Upper lobe of left lung (tissue), 4 donors: ENCODE measurements at regions not wholly inside any gene's neighbourhood (a gene's known extent, or its start where the extent isn't known, plus 50 kb on each side); places are given as distances from the start of the nearest gene placed in this dataset.

ENCODE experiments used
- EP300 ChIP-seq, 4 donors: sonication (generic); formaldehyde crosslinking; IDR thresholded peaks; one replicate each; pipeline ENCODE4 v1.5.1; 2017; ENCODE audit warnings: antibody characterized with exemption in 4 of 4, control low read depth in 2 of 4
- POLR2A ChIP-seq, 4 donors: fragments of 450-650 bp; IDR thresholded peaks; one replicate each; pipeline ENCODE4 v1.5.1; 2016 to 2017; ENCODE audit warnings: antibody characterized with exemption in 4 of 4, mild to moderate bottlenecking in 2 of 4
- POLR2AphosphoS5 ChIP-seq, 2 donors: sonication (generic); formaldehyde crosslinking; IDR thresholded peaks; one replicate each; pipeline ENCODE4 v1.5.1; 2017; ENCODE audit warnings: antibody characterized with exemption in 2 of 2
- TF ChIP-seq, protein P1 (sequence below), 6 experiments: fragments of 450-650 bp in 4 of 6; fragments of 200-600 bp in 2 of 6; sonication (generic) in 2 of 6; IDR thresholded peaks; one replicate each; pipeline ENCODE4 v1.5.1; 2016 to 2019; ENCODE audit warnings: antibody characterized with exemption in 6 of 6

DNA sequence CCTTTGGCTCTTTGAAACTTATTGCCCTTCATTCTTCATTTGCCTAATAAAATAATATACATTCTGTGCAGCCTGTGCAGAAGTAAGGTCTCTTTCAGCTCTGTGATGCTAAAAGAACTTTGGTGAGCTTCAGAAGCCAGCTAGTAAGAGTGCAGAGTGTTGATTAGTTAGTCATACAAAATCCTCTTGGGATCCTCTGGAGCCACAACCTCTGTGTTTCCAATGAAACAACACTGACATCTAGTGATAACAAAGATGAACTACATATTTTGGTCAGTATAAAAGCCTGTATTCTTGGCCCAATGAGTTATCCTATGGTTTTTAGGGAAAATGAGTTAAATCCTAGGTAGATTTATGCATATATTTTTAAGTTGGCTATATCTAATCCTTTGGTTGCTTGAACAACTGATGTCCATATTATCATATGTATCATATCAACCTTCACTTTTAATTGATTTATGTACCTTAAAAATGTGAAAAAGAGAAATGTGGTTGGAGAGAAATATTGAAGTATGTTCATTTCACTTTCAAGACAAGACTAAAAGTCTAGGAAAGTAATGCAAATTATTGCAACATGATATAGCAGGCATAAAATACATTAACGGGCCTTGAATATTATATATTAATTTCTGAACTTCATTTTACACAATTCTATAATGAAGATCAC, 158.4 kb downstream of the KLHL28 start:
- TF ChIP-seq POLR2AphosphoS5 (IDR thresholded peaks at IDR 0.05) (no peak), EP300 (IDR thresholded peaks at IDR 0.05) (no peak), POLR2A (IDR thresholded peaks at IDR 0.05) (no peak)
- TF ChIP-seq, protein P1, sequence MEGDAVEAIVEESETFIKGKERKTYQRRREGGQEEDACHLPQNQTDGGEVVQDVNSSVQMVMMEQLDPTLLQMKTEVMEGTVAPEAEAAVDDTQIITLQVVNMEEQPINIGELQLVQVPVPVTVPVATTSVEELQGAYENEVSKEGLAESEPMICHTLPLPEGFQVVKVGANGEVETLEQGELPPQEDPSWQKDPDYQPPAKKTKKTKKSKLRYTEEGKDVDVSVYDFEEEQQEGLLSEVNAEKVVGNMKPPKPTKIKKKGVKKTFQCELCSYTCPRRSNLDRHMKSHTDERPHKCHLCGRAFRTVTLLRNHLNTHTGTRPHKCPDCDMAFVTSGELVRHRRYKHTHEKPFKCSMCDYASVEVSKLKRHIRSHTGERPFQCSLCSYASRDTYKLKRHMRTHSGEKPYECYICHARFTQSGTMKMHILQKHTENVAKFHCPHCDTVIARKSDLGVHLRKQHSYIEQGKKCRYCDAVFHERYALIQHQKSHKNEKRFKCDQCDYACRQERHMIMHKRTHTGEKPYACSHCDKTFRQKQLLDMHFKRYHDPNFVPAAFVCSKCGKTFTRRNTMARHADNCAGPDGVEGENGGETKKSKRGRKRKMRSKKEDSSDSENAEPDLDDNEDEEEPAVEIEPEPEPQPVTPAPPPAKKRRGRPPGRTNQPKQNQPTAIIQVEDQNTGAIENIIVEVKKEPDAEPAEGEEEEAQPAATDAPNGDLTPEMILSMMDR (IDR thresholded peaks at IDR 0.05): peak in 5 of 6 experiments; percentile 39 to 71 (median 54)
